ENCODE measurements at regions not wholly inside any gene's neighbourhood (a gene's known extent, or its start where the extent isn't known, plus 50 kb on each side); places are given as distances from the start of the nearest gene placed in this dataset.
A peak's percentile ranks its signal among the peaks of the same experiment; 100 is the strongest.

DNA sequence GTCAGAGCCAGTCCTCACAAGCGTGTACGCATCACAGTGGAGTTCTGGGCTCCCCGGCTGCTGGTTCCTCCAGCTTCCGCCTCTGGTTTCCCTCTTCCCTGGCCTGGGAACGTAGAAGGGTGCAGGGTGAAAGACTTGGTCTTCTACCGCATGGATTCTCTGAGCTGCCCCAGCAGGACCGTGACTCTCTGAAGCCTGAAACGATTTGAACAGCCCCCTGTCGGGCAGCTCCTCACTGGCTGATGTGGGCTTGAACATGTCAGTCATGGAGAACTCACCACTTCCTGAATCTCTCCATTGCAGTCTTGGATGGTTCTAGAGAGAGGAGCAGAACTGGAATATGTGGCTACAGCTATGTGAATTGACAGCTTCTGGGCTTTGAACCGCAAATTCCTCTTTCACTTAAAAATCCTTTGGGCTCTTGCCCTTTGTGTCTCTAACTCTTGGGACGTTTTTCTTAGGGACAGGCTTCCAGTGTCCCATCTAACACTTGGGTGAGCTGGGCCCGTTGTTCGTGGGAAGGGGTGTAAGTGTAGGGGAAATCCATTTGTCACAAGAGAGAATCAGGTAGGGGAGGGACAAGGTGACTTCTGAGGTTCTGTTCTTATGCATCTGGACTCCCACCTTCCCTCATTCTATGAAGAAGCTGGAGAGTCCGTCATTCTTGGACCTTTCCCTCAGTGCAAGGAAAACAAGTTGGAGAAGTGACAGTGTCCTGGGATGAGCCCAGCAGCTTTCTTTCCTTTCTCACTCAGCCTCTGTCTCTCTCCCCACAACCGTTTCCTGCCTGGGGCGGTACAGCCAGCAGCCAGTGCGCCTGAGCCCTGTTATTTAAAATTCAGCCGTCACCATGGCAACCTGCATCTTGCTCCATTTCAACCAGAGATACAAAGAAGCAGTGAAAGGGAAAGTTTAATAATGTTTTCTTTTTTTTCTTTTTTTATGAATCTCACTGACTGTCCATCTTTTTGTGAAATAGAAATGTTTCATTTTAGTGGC is 84.7 kb downstream of the PTTG1 start:
- FAIRE-seq = no peak
- TF ChIP-seq, protein P1, sequence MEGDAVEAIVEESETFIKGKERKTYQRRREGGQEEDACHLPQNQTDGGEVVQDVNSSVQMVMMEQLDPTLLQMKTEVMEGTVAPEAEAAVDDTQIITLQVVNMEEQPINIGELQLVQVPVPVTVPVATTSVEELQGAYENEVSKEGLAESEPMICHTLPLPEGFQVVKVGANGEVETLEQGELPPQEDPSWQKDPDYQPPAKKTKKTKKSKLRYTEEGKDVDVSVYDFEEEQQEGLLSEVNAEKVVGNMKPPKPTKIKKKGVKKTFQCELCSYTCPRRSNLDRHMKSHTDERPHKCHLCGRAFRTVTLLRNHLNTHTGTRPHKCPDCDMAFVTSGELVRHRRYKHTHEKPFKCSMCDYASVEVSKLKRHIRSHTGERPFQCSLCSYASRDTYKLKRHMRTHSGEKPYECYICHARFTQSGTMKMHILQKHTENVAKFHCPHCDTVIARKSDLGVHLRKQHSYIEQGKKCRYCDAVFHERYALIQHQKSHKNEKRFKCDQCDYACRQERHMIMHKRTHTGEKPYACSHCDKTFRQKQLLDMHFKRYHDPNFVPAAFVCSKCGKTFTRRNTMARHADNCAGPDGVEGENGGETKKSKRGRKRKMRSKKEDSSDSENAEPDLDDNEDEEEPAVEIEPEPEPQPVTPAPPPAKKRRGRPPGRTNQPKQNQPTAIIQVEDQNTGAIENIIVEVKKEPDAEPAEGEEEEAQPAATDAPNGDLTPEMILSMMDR (IDR thresholded peaks at IDR 0.05; ENCODE audit: insufficient read depth, low read length, severe bottlenecking) = no peak
- Histone ChIP-seq H3K4me3 (ENCODE audit: low read depth, low read length) (no peak overlapping the region), H3K36me3 (ENCODE audit: control insufficient read depth, insufficient read depth, low read length) (no peaks in the 10 kb centered on the region), H3K27me3 (ENCODE audit: control insufficient read depth, insufficient read depth, low read length) (no peaks in the 10 kb centered on the region)
- DNase-seq (ENCODE audit: low read depth) = no peak

DNA sequence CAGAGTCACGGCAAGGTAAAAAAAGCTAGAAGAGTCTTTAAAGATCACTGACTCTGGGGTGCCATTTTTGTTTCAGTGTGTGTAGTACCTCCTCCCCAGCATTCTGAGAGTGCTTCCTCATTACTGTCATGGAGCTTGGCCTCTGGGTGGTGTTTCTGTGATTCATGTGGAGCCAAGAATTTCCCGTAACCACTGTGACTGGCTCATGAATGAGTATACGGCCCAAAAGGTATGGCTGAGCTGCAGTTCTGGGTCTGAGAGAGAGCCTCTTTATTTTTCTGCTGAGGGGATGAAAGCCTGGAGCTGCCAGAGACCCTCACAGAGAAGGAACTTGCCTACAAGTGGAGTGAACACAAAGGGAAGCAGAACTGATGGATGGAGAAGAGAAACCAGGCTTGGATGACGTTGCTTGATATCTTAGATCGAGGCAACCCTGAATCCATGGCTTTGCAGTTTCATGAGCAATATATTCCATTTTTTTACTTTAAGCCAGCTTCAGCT is 85.6 kb downstream of the PTTG1 start:
- no peak for FAIRE-seq
- no peaks in the 10 kb centered on the region for H3K27me3 ChIP-seq (ENCODE audit: control insufficient read depth, insufficient read depth, low read length)
- DNase-seq (ENCODE audit: low read depth) = peak; percentile 67
- no peaks in the 10 kb centered on the region for H3K36me3 ChIP-seq (ENCODE audit: control insufficient read depth, insufficient read depth, low read length)
- TF ChIP-seq, protein P1 (IDR thresholded peaks at IDR 0.05; ENCODE audit: insufficient read depth, low read length, severe bottlenecking) = no peak
- no peak overlapping the region for H3K4me3 ChIP-seq (ENCODE audit: low read depth, low read length)

DNA sequence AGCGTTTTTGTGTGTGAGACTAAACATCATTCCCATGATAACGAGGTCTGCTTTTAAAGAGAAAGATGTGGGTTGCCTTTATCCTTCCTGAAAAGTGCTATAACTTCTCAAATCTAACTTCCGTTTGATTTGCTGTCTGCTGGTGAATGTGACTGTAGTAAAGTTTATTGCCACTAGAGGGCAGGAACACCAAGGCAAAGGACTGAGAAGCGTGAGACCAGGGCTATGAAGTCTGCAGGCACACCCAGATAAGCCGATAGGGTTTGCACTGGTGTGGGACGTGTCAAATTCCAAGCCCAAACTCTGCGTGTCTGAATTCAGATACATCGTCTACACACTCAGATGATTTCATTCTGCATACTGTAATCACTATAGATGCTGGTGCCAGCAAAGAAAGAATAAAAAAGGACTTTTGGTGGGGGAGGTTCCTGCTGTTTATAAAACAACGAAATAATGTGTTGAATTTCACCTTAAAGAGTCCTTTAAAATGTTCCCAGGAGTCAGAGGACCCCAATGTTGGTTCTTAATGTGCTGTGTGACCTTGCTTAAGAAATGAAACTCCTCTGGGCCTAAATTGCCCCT is 87.2 kb downstream of the PTTG1 start:
- TF ChIP-seq, protein P1 (IDR thresholded peaks at IDR 0.05; ENCODE audit: insufficient read depth, low read length, severe bottlenecking) = peak; percentile 72
- Histone ChIP-seq H3K4me3 (ENCODE audit: low read depth, low read length) (no peak overlapping the region), H3K36me3 (ENCODE audit: control insufficient read depth, insufficient read depth, low read length) (no peaks in the 10 kb centered on the region), H3K27me3 (ENCODE audit: control insufficient read depth, insufficient read depth, low read length) (no peaks in the 10 kb centered on the region)
- FAIRE-seq (peak; percentile 73), DNase-seq (ENCODE audit: low read depth) (peak; percentile 77)

DNA sequence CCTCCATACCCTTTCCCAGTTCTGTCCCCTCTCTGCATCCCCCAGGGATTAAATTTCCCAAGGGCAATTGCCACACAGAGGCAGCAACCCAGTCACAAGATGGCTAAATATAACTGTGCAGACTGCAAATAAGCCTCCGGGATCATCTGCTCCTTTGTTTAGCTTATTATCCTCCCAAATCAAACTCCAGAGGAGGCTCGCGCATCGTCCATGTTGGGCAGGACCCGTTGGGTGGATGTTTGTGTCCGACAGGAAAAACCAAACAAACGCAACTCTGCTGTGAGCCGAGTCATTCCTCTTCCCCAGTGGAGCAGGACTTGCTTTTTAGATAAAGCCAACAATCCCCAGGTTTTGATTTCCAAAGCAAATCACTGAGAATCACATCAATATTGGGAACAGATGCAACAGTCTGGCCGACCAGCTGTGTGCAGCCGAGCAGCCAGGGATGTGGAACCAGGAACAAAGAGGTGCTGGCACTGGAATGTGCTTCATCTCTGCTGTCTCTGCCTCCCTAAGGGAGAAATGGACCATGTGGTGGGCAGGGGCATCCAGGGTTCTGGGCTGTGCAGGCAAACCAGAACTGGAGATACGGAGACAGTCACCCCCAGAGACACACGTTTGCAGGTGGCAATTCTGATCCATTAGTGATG is 89.8 kb downstream of the PTTG1 start:
- Histone ChIP-seq H3K36me3 (ENCODE audit: control insufficient read depth, insufficient read depth, low read length) (no peaks in the 10 kb centered on the region), H3K27me3 (ENCODE audit: control insufficient read depth, insufficient read depth, low read length) (no peaks in the 10 kb centered on the region), H3K4me3 (ENCODE audit: low read depth, low read length) (no peak overlapping the region)
- FAIRE-seq (no peak), DNase-seq (ENCODE audit: low read depth) (no peak)
- TF ChIP-seq, protein P1 (IDR thresholded peaks at IDR 0.05; ENCODE audit: insufficient read depth, low read length, severe bottlenecking) = no peak

Data from bronchial epithelial cell (primary cell).